IMR-90 (cell line): ENCODE measurements at regions not wholly inside any gene's neighbourhood (a gene's known extent, or its start where the extent isn't known, plus 50 kb on each side); places are given as distances from the start of the nearest gene placed in this dataset.

Experiments used
- ATAC-seq: fragments of 200-7000 bp; cut with Tn5 transposase; 2 replicates; pipeline ENCODE4 v1.9.1; 2020; ENCODE audit warnings: low read depth, mild to moderate bottlenecking, moderate library complexity
- BruUV-seq: library from RNA; stranded (reverse); fragments of 400-500 nt; replicated peaks from 2 replicates; lab custom pipeline; 2021; lab: Mats Ljungman, UMichigan
- CTCF ChIA-PET: fragments of 300-600 bp; formaldehyde crosslinking; extraction: SDS; loops from one replicate; lab custom pipeline; 2021; ENCODE audit warnings: antibody characterized with exemption; lab: Yijun Ruan, JAX
- POLR2A ChIA-PET: fragments of 300-600 bp; sonication (Branson Sonifier 250); formaldehyde crosslinking; loops from one replicate; lab custom pipeline; 2022; ENCODE audit warnings: antibody characterized with exemption; ENCODE audit not compliant: unreplicated experiment; lab: Charles Lee
- DNase-seq: peaks from one replicate; pipeline ENCODE4 v3.0.0; 2013
- H2AFZ ChIP-seq: replicated peaks from 2 replicates; pipeline ENCODE3; 2013; ENCODE audit warnings: low read length, mild to moderate bottlenecking; ENCODE audit not compliant: poor library complexity
- H2AK5ac ChIP-seq: 2 replicates; pipeline ENCODE4 v1.6.1; 2013; ENCODE audit warnings: low read depth, low read length, inconsistent platforms
- H2AK9ac ChIP-seq: replicated peaks from 2 replicates; pipeline ENCODE3; 2013; ENCODE audit warnings: mild to moderate bottlenecking, low read depth, low read length, moderate library complexity; ENCODE audit not compliant: poor library complexity
- H2BK120ac ChIP-seq: 2 replicates; pipeline ENCODE4 v1.6.1; 2013; ENCODE audit warnings: low read depth, low read length, inconsistent platforms
- H2BK15ac ChIP-seq: 3 replicates; pipeline ENCODE4 v1.6.1; 2013; ENCODE audit warnings: low read depth, low read length, inconsistent platforms
- H2BK20ac ChIP-seq: 2 replicates; pipeline ENCODE4 v1.6.1; 2013; ENCODE audit warnings: low read depth, mild to moderate bottlenecking, inconsistent platforms, low read length, moderate library complexity
- H2BK5ac ChIP-seq: 2 replicates; pipeline ENCODE4 v1.6.1; 2013; ENCODE audit warnings: mild to moderate bottlenecking, low read depth, low read length, inconsistent platforms; ENCODE audit not compliant: poor library complexity, severe bottlenecking
- H3K14ac ChIP-seq: replicated peaks from 2 replicates; pipeline ENCODE4 v1.6.1; 2013; ENCODE audit warnings: low read depth, low read length, inconsistent platforms
- H3K18ac ChIP-seq: 2 replicates; pipeline ENCODE4 v1.6.1; 2013; ENCODE audit warnings: low read depth, low read length, control low read depth
- H3K23ac ChIP-seq: 2 replicates; pipeline ENCODE4 v1.6.1; 2013; ENCODE audit warnings: low read depth, low read length, inconsistent platforms
- H3K27ac ChIP-seq: 2 replicates; pipeline ENCODE4 v1.5.1; 2013; ENCODE audit warnings: mild to moderate bottlenecking, control low read depth, low read length; ENCODE audit not compliant: insufficient read depth
- H3K27me3 ChIP-seq: 2 replicates; pipeline ENCODE4 v1.6.1; 2013; ENCODE audit warnings: low read length; ENCODE audit not compliant: control insufficient read depth, insufficient read depth
- H3K36me3 ChIP-seq: 2 replicates; pipeline ENCODE4 v1.6.1; 2013; ENCODE audit warnings: low read length, mixed read lengths; ENCODE audit not compliant: control insufficient read depth, insufficient read depth
- H3K4ac ChIP-seq: 2 replicates; pipeline ENCODE4 v1.6.1; 2013; ENCODE audit warnings: low read depth, low read length, inconsistent platforms
- H3K4me1 ChIP-seq: 2 replicates; pipeline ENCODE4 v1.6.1; 2013; ENCODE audit warnings: low read length, mixed read lengths; ENCODE audit not compliant: control insufficient read depth, insufficient read depth
- H3K4me2 ChIP-seq: 2 replicates; pipeline ENCODE4 v1.6.1; 2013; ENCODE audit warnings: low read depth, mild to moderate bottlenecking, control low read depth, low read length, moderate library complexity
- H3K4me3 ChIP-seq: 2 replicates; pipeline ENCODE4 v1.5.1; 2013; ENCODE audit warnings: low read depth, mild to moderate bottlenecking, control low read depth, low read length, moderate library complexity; ENCODE audit not compliant: insufficient read depth
- H3K56ac ChIP-seq: 2 replicates; pipeline ENCODE4 v1.6.1; 2013; ENCODE audit warnings: low read length, inconsistent platforms; ENCODE audit not compliant: insufficient read depth; ENCODE audit errors: extremely low read depth
- H3K79me1 ChIP-seq, 2 experiments: 2 replicates each; pipeline ENCODE4 v1.6.1; 2013; ENCODE audit warnings: low read length in 2 of 2, inconsistent platforms in 1 of 2, low read depth in 1 of 2
- H3K9ac ChIP-seq: 2 replicates; pipeline ENCODE4 v1.6.1; 2013; ENCODE audit warnings: low read depth, low read length, control low read depth
- H3K9me1 ChIP-seq: 2 replicates; pipeline ENCODE4 v1.6.1; 2013; ENCODE audit warnings: low read length, inconsistent platforms; ENCODE audit not compliant: insufficient read depth
- H3K9me3 ChIP-seq: 2 replicates; pipeline ENCODE4 v1.6.1; 2013; ENCODE audit warnings: low read length; ENCODE audit not compliant: control insufficient read depth, insufficient read depth
- H4K20me1 ChIP-seq: 2 replicates; pipeline ENCODE4 v1.6.1; 2013; ENCODE audit warnings: low read length, inconsistent platforms; ENCODE audit not compliant: insufficient read depth
- H4K5ac ChIP-seq: 2 replicates; pipeline ENCODE4 v1.6.1; 2013; ENCODE audit warnings: mild to moderate bottlenecking, low read depth, low read length, control low read depth
- H4K8ac ChIP-seq, 2 experiments: 2 replicates each; pipeline ENCODE4 v1.6.1; 2013; ENCODE audit warnings: low read depth in 2 of 2, low read length in 2 of 2, control low read depth in 1 of 2, inconsistent platforms in 1 of 2
- H4K91ac ChIP-seq: 2 replicates; pipeline ENCODE4 v1.6.1; 2013; ENCODE audit warnings: low read depth, low read length, inconsistent platforms; ENCODE audit not compliant: insufficient read depth
- BHLHE40 ChIP-seq: fragments of 150-350 bp; IDR thresholded peaks from 2 replicates; pipeline ENCODE4 v1.6.1; 2016; ENCODE audit warnings: mild to moderate bottlenecking, low read depth, low read length
- CEBPB ChIP-seq: IDR thresholded peaks from 2 replicates; pipeline ENCODE4 v1.6.1; 2012; ENCODE audit warnings: low read depth, low read length, improper control_type of control experiment
- CHD1 ChIP-seq: IDR thresholded peaks from 2 replicates; pipeline ENCODE4 v1.6.1; 2012; ENCODE audit warnings: low read depth, low read length, improper control_type of control experiment
- FOS ChIP-seq: fragments of 150-350 bp; IDR thresholded peaks from 2 replicates; pipeline ENCODE4 v1.6.1; 2016; ENCODE audit warnings: low read depth, low read length
- MAFK ChIP-seq: IDR thresholded peaks from 2 replicates; pipeline ENCODE4 v1.6.1; 2012; ENCODE audit warnings: low read depth, low read length, improper control_type of control experiment
- MAZ ChIP-seq: IDR thresholded peaks from 2 replicates; pipeline ENCODE4 v1.6.1; 2012; ENCODE audit warnings: low read depth, mild to moderate bottlenecking, low read length, improper control_type of control experiment, moderate library complexity, borderline replicate concordance
- MXI1 ChIP-seq: IDR thresholded peaks from 2 replicates; pipeline ENCODE4 v1.6.1; 2012; ENCODE audit warnings: low read depth, mild to moderate bottlenecking, low read length, moderate library complexity, borderline replicate concordance
- NFE2L2 ChIP-seq: fragments of 150-350 bp; IDR thresholded peaks from 2 replicates; pipeline ENCODE4 v1.6.1; 2016; ENCODE audit warnings: low read depth, mild to moderate bottlenecking, low read length
- POLR2A ChIP-seq: IDR thresholded peaks from 2 replicates; pipeline ENCODE4 v1.6.1; 2012; ENCODE audit warnings: mild to moderate bottlenecking, low read depth, low read length
- RAD21 ChIP-seq: IDR thresholded peaks from 2 replicates; pipeline ENCODE4 v1.6.1; 2012; ENCODE audit warnings: low read length, improper control_type of control experiment
- RCOR1 ChIP-seq: IDR thresholded peaks from 2 replicates; pipeline ENCODE4 v1.6.1; 2012; ENCODE audit warnings: mild to moderate bottlenecking, low read length, improper control_type of control experiment; ENCODE audit not compliant: insufficient replicate concordance
- RFX5 ChIP-seq: IDR thresholded peaks from 2 replicates; pipeline ENCODE4 v1.8.0; 2012; ENCODE audit warnings: low read depth, mild to moderate bottlenecking, low read length, moderate library complexity
- SMC3 ChIP-seq: fragments of 150-350 bp; IDR thresholded peaks from 2 replicates; pipeline ENCODE4 v1.6.1; 2016; ENCODE audit warnings: low read depth, mild to moderate bottlenecking, antibody characterized with exemption, low read length, moderate library complexity
- WGBS, 2 experiments: methylation state at CpG; one replicate each; pipeline versions ENCODE4 v1.1.5 to v1.1.7; 2013; ENCODE audit warnings: missing lambda C conversion rate in 2 of 2; ENCODE audit not compliant: insufficient read length in 1 of 2; ENCODE audit errors: extremely low coverage in 2 of 2; 5-methylcytosine and 5-hydroxymethylcytosine counted together
- dilution Hi-C: fragments of 300-500 bp; cut with HindIII; formaldehyde crosslinking; loops from one replicate; pipeline ENCODE4 v1.14.3; 2018; ENCODE audit warnings: low sequenced_read_pairs; ENCODE audit not compliant: unreplicated experiment
- in situ Hi-C: fragments of 300-500 bp; cut with MboI; formaldehyde crosslinking; loops from 3 replicates; pipeline ENCODE4 v1.14.3; 2019; ENCODE audit warnings: low sequenced_read_pairs, inconsistent platforms, mixed read lengths
- intact Hi-C: fragments of 100-400 bp; cut with micrococcal nuclease; formaldehyde crosslinking; loops from 2 replicates; pipeline ENCODE4 v1.10.0; 2022
- TF ChIP-seq, protein P1 (sequence below): fragments of 150-350 bp; IDR thresholded peaks from 2 replicates; pipeline ENCODE4 v1.6.1; 2017; ENCODE audit warnings: mild to moderate bottlenecking, antibody characterized with exemption, low read length, low read depth

DNA sequence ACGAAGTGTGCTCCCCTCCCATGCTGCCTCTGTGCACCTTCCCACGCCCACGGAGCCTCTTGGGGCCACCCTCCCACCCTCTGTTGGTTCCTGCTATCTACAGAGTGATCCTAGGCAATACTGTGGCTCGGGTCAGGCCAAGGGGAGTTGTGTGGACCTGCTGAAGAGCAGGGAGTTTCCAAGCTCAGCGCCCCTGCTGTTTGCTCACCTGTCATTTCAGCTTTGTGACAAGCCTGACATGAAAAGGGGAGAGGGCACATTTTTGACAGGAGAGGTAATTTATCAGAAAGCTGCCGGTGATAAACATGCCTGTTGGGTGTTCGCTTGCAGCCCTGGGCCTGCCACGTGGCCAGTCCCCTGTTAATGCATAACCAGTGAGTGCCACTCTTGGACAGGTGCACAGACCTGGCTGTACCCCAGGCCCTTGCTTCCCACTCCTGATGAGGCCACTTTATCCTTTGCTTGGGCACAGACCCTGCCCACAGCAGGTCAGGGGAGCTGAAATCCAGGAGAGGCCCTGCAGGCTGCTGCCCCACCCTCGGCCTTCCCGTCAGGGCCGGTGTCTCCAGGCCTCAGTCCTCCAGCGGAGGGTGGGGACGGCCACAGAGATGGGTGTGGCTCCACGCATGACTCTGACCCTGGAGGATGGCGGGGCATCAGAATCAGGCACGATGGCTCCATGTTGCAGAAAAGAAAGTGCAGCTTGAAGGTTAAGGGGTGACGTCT, 201.5 kb upstream of the GPR12 start (continued):
- TF ChIP-seq, protein P1, sequence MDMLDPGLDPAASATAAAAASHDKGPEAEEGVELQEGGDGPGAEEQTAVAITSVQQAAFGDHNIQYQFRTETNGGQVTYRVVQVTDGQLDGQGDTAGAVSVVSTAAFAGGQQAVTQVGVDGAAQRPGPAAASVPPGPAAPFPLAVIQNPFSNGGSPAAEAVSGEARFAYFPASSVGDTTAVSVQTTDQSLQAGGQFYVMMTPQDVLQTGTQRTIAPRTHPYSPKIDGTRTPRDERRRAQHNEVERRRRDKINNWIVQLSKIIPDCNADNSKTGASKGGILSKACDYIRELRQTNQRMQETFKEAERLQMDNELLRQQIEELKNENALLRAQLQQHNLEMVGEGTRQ = no peak
- TF ChIP-seq CHD1 (no peak), FOS (no peak), RFX5 (no peak)

DNA sequence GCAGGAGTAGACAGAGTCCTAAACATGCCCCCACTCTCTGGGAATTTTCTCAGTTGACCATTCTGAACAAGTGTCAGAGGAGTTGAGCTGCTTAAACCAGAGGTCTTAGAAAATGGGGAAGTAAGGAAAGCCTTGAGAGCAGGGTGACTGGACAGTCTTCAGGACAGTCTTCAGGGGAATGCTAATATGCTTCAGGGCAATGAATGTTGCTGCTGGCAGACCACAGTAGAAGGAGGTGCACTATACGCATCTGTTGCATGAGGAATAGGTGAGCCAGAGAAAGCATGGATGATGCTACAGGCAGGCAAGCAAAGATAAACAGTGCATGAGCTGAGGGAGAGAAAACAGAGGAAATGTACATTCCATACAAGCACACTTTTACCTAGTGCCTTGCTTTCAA, 196.6 kb upstream of the GPR12 start:
- DNase-seq (no peak), ATAC-seq (no peak)
- Histone ChIP-seq H3K79me1 (no peaks in the 10 kb centered on the region), H3K36me3 (no peaks in the 10 kb centered on the region), H4K5ac (no peak overlapping the region), H2BK120ac (no peak overlapping the region), H3K9me3 (no peaks in the 10 kb centered on the region), H3K4me1 (no peaks in the 10 kb centered on the region), H2BK5ac (no peak overlapping the region), H3K27me3 (peaks cover 57% of the 10 kb centered on the region), H2AK9ac (no peak overlapping the region), H2BK15ac (no peak overlapping the region), H4K91ac (no peak overlapping the region), H3K14ac (no peak overlapping the region), H2AFZ (no peak overlapping the region), H2BK20ac (no peak overlapping the region), H2AK5ac (no peak overlapping the region), H4K20me1 (no peaks in the 10 kb centered on the region), H3K56ac (no peak overlapping the region), H3K18ac (no peak overlapping the region), H3K4me3 (no peak overlapping the region), H3K9ac (no peak overlapping the region), H3K23ac (no peak overlapping the region), H3K4ac (no peak overlapping the region), H3K9me1 (0 out of 2 replicates have a peak, but pooled peaks cover 3% of the 10 kb centered on the region), H4K8ac (no peak overlapping the region), H3K27ac (no peak overlapping the region), H3K4me2 (no peak overlapping the region)
- no TSS peak for BruUV-seq
- CTCF ChIA-PET = interaction anchor here (1.9 kb wide), 1 partner anchor 10 kb away, joined by 4 read pairs; no protein-coding TSS in a partner anchor
- dilution Hi-C loops (no loop called here), intact Hi-C loops (no loop called here), in situ Hi-C loops (no loop called here)
- POLR2A ChIA-PET = no interaction called here
- WGBS, 2 experiments = no CpG with 5 or more reads among the region's 1 CpG
- TF ChIP-seq RCOR1 (no peak), SMC3 (no peak), RAD21 (no peak), MXI1 (no peak), RFX5 (no peak), CEBPB (no peak), MAFK (no peak), NFE2L2 (no peak), MAZ (no peak), FOS (no peak), BHLHE40 (no peak), POLR2A (no peak)
- TF ChIP-seq, protein P1 = no peak
